ENCODE measurements at regions not wholly inside any gene's neighbourhood (a gene's known extent, or its start where the extent isn't known, plus 50 kb on each side); places are given as distances from the start of the nearest gene placed in this dataset.
"Not testable (repeated sequence)": the region's sequence is repeated elsewhere in the genome, so short reads cannot be mapped to it uniquely, and the experiment has no call there.

DNA sequence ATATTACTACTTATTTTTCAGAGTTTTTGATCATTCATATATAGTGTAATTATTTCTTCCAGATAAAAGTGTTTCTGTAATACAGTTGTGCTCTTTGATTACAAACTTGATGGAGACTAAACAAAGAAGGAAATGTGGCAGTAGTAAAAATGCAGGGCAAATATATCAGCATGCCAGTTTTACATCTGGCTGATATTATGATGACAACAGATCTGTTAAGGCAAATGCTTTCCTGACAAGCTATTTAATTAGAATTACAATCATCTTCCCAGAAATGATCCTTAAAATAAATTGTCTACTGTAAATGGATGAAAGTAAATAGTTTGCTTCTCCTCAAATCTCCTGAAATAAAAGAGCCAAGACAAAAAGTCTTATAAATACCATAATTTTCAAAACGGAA lies 1659.8 kb downstream of the BRINP3 start:
- no peak for DNase-seq

DNA sequence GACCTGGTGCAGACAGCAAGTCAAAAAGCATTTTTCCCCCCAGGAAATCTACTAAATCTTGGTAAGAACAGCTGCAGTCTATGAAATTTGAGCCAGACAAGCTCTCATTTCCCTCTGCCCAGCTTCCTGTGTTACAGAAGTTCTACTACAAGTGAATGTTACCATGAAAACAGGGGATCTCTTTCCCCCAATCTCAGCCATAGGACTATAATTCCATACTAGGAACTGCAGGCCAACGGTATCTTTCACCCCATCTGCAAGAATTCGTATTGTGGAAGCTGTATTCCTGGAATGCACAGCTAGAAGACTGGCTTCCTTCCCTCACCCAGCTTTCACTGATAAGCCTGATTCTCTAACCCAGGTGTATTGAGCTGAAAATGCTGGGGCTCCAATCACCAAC lies 1655.4 kb downstream of the BRINP3 start:
- DNase-seq: no peak

DNA sequence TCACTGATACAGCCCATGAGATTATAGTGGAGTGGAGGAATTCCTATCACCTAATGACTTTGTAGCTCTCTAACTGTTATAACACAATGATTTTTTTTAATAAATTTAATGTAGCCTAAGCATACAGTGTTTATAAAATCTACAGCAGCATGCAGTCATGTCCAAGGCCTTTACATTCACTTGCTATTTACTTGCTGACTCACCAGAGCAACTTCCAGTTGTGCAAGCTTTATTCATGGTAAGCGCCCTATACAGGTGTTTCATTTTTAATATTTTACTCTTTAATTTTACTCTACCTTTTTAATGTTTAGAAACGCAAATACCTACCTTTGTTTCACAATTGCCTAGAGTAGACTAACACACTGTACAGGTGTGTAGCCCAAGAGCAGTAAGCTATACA lies 1652.2 kb downstream of the BRINP3 start:
- DNase-seq: no peak

DNA sequence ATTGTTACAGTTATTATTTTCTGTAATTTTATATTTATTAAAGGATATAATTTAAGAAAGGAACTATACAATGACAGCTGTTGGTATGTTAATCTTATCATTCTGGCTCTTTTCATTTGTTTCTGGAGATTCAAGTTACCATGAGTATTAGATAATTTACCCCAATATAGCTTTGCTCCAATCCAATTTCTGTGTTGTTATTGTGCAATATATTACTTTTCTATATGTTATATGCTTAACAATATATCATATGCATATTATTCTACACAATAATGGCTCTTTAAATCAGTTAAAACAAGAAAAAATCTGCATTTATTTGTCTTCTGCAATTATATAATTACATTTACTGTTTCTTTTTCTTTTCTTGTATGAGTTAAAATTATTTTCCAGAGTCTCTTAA lies 1650.9 kb downstream of the BRINP3 start:
- no peak for DNase-seq

DNA sequence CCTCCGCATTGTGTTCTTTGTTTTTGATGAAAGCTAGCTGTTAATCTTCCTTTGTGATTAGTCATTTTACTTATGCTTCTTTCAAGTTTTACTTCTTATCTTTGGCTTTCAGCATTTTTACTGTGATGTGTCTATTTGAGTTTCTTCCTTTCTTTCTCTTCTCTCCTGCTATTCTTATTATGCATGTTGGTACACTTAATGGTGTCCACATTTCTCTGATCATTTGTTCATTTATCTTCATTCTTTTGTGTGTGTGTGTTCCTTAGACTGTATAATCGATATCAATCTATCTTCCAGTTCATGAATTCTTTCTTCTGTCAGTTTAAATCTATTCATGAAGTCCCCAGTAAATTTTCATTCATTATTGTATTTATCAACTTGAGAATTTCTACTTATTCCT lies 1650.3 kb downstream of the BRINP3 start:
- no peak for DNase-seq

DNA sequence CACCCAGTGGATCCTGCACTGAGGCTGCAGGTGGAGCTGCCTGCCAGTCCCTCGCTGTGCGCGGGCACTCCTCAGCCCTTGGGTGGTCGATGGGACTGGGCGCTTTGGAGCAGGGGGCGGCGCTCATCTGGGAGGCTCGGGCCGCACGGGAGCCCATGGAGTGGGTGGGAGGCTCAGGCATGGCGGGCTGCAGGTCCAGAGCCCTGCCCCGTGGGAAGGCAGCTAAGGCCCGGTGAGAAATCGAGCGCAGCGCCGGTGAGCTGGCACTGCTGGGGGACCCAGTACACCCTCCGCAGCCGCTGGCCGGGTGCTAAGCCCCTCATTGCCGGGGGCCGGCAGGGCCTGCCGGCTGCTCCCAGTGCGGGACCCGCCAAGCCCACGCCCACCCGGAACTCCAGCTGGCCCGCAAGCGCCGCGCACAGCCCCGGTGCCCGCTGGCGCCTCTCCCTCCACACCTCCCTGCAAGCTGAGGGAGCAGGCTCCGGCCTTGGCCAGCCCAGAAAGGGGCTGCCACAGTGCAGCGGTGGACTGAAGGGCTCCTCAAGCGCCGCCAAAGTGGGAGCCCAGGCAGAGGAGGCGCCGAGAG lies 1636.5 kb downstream of the BRINP3 start:
- not testable (repeated sequence) for DNase-seq

DNA sequence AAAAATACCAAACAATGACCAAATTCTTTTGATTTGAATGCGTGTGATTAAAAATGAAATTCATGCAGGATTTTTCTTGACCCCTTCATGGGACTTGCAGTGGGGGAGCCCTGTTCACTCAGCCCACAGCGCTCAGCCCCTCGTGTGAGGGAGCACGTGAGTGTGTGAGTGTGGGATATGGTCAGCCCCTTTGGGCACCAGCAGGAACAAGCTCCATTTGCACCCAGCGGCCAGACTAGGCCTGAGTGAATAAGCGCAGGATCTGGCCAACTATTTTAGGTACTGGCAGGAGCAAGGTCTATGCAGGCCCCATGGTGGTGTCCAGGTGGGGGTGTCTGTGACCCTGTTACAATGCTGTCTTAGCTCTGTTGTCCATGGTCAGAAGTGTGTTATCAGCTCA lies 1631.2 kb downstream of the BRINP3 start:
- DNase-seq: no peak

DNA sequence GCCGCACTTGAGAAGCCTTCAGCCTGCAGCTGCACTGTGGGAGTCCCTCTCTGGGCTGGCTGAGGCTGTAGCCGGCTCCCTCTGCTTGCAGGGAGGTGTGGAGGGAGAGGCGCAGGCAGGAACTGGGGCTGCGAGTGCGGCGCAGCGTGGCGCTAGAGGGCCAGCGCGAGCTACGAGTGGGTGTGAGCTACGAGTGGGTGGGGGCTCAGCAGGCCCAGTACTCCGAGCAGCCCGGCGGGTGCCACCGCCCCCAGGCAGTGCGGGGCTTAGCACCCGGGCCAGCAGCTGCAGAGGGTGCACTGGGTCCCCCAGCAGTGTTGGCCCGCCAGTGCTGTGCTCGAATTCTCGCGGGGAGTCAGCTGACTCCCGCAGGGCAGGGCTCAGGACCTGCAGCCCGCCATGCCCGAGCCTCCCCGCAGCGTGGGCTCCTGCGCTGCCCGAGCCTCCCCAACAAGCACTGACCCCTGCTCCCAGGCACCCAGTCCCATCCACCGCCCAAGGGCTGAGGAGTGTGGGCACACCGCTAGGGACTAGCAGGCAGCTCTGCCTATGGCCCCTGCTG lies 1620.1 kb downstream of the BRINP3 start:
- no peak for DNase-seq

DNA sequence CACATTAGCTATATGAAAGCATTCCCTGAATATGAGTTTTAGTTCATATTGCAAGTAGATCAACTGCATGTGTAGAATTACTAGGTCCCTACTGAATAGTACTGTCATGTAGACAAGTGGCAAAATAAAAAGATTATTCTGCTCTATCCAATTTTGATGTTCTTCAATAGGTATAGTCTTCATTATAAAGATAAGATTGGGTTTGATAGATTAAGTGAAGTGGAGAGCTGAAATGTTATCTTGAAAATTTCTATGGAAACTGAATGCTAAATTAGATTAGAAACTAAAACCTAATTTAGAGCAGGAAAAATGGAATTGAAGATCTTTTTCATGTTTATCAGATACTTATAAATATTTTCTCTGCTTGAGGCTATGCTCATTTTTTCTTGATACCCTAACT lies 1610.0 kb downstream of the BRINP3 start:
- DNase-seq: no peak

DNA sequence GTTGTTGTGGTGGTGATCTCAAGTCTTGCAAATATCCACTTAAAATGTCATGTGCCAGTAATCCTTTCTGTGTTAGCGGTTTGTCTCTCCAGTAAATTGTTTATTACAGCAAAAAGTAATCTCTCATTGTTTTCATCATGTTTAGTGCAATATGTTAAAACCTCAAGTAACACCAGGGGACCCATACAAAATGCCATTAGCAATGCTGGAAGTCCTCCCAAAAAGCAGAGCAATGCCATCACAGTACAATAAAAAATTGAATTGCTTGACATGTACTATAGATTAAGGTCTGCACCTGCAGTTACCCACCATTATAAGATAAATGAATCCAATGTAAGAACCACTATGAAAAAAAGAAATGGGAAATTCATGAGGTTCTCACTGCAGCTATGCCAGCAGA lies 1606.5 kb downstream of the BRINP3 start:
- DNase-seq: no peak

DNA sequence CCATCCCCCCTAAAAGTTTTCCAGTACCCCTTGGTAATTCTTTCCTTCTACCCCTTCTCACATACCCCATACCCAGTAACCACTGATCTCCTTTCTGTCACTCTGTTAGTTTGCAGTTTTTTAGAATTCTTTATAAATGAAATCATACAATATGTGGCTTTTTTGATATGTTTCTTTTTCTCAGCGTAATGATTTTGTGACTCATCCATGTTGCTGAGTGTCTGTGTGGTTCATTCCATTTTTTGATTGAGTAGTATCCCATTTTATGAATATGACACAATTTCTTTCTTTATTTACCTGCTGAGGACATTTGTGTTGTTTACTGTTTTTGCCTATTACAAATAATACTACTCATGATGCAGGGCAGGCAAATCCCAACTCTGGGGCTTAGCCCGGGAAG lies 1605.3 kb downstream of the BRINP3 start:
- DNase-seq: no peak

DNA sequence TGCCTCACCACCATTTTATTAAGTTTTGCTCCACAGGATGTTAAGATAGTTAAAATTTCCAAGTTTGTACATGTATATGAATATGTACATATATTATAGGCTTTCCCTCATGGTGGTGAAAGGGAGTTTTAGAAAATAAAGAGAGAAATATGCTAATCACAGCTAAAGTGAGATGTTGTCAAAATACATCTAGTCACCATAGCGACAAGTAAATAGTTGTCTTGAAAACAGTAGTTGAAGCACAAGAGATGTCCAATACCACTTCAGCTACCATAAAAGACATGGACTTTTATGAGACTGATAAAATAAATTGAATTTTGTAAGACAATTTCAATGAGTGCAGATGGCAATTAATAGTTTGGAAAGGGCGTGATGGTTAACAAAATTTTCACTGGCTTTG lies 1600.0 kb downstream of the BRINP3 start:
- DNase-seq: no peak

DNA sequence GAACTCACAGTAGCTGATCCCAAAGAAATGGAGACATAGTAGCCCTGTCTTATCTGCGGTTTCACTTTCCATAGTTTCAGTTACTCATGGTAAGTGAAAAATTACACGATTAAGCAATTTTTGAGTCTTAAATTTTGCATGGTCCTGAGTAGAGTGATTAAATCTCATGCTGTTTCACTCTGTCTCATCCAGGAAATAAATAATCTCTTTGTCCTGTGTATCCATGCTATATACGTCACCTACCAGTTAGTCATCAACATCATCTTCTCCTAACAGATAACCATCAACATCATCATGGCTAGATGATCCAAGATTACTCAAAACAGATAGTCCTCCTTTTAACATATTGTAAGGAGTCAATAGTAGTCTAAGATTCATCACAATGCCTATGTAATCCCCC lies 1589.3 kb downstream of the BRINP3 start:
- DNase-seq: no peak

DNA sequence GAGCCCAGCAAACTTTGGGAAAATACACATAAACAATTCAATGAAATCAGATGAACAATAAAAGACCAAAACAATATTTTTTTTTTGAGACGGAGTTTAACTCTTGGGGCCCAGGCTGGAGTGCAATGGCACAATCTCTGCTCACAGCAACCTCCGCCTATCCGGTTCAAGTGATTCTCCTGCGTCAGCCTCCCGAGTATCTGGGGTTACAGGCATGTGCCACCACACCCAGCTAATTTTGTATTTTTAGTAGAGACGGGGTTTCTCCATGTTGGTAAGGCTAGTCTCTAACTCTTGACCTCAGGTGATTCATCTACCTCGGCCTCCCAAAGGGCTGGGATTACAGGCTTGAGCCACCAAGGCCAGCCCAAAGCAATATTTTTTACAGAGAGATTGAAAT lies 1588.5 kb downstream of the BRINP3 start:
- DNase-seq: no peak

DNA sequence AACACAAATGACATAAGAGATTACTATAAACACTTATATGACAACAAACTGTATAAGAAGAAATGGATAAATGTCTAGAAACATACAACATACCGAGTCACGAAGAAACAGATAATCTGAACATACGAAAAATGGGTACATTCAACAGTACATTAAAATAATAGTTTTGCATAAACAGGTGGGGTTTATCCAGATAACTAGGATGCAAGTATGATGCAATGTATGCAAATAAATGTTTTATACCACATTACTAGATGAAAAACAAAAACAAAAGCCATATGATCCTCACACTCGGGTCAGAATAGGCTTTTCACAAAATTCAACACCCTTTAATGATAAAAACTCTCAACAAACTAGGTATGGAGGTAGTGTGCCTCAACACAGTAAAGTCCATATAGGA lies 1585.7 kb downstream of the BRINP3 start:
- DNase-seq: no peak

DNA sequence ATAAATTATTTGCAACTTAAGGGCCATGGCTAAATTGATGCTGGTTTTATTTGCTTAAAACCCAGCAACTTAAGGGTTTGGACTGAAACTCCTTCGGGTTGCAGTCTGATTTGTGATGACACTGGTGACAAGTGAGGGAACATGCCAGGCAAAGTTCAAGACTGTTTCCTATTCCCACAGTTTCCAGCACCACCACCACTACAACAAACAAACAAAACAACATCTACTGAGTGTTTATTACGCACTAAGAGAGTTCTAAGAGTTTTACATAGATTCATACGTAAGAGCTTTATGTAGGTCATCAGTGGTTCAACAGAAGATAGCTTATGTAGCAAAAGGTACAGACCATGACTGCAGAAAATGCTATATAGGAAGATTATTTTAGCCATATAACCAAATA lies 1582.1 kb downstream of the BRINP3 start:
- no peak for DNase-seq

DNA sequence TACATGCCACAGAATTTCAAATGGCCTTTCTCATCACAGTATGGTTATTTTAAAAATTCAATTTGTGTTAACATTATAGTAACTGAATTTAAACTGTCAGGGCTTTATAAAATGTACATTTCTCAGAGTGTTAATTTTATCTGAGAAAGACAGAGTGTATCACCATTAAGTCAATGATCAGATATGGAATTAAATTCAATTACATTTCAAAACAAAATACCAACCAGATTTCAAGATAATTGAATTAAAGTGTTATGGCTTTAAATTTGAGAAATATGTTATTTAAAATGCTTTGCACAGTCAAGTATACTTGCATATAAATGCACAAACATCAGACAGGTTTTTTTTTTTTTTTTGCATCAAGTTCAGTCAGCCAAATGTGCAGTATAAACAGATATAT lies 1574.4 kb downstream of the BRINP3 start:
- no peak for DNase-seq

DNA sequence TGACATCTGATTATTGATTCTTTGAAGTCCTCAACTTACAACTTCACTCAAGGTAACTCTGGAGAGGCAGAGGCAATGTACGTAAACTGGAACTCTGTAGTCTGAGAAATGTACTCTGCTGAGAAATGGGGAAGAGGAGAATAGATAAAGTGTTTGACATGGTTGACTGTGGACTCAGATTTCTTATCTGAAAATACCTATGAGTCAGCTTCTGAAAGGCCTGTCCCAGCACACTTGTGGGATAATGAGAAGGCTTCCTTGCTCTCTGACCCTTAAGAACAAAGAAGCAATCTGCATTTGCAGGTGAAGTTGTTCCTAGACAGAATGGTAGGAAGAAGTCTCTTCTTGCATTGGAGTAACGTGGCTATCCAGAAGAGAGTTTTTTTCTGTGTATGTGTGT lies 1573.5 kb downstream of the BRINP3 start:
- DNase-seq: no peak

DNA sequence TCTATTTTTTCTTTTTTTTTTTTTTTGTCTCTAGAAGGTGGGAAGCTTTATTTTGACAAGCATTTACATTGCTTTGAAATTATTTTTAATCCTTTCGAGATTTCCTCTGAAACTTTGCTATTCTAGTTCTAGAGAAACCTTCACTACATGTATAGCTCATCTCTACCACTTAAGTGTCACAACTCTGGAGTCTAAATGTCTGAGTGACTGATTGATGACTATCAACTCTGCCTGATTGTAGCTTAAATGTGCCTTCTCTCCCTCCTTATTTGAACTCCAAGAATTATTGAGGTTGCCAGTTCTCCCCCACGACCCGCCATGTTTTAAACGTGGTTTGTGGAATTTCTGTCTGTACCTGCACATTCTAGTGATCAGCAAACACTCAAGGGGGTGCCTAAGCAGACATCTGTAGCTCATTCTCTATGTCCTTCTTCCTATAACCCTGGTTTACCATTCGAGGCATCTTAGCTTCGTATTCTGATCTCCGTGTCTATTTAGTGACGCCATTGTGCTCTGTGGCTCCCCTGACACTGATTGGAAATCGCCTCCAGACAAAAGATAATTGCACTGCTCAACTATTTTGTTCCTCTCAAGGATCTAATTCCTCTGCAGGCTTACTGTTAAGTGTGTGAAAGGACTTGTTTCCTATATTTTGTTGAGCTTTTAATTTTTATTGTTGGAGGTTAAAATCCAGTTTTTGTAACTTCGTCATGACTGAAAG lies 1570.6 kb downstream of the BRINP3 start:
- DNase-seq: no peak

DNA sequence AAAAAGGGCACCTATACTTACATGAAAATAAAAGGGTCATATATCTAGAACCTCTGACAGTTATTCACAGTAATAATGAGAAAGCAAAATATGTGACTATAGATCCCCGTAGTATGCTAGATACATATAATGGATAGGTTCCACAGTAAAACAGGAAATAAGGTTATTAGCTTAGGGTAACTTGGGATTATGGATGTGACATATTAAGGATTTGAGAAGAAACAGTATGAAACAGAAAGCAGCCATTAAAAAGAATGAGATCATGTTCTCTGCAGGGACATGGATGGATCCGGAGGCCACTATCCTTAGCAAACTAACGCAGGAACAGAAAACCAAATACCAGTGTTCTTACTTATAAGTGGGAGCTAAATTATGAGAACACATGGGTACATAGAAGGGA lies 1547.3 kb downstream of the BRINP3 start:
- DNase-seq: no peak

DNA sequence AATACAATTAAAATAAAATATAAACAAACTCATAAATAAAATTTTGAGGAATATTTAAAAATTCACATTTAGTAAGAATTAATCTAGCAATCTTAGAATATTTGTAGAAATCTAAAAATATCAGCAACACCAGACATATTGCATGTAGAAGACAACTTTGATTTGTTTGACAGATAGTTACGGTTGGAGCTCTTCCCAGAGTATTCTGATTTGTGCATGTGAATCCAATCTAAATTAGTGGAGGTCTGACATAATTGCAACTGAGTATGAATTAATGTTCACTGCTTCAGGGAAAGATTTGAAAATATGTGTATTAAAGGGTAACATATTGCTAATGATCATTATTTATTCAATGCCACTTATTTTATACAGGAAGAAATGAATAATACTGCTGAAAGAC lies 1546.2 kb downstream of the BRINP3 start:
- DNase-seq: no peak

DNA sequence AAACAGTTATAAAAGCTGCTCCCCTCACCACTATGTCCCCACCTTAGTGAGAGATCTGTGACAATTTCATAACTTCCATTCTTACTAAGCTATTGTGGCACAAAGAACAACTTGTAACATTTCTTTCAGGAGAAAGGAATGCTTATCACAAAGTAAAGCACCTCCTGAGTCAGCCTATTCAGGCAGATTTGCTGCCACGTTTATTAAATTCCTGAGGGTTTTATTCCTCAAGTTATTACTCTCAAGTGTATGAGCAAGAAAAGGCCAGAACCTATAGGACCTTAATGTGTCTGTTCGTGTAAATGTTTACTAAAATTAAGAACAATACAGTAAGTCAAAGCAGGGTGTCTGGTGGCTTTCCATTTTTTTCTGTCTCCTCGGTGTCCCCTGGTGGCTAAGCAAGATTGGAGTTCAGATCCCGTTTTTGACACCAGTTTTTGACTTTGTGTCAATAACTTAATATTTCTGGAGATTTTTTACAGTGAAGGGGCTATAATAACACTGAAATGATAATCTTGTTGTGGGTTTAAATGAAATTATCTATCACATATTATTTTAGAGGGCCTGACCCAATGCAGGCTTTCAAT lies 1539.6 kb downstream of the BRINP3 start:
- no peak for DNase-seq

DNA sequence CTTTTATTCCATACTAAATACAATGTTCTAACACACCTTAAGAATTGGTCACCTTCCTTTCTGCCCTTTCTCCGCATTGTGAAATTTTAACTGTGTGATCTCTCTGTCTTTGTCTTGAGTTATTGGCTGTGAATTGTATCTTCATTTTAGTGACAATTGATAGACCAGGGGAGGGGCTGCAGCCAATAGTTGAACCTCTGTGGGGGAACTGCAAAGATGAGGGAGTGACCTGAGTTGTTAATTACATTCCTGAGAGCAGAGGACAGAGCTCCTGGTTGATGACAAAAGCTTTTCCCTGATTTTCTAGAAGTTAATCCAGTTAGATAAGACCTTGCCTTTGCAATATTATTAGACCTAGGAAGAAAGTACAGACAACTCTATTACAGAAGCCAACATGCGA lies 1535.7 kb downstream of the BRINP3 start:
- DNase-seq: no peak

DNA sequence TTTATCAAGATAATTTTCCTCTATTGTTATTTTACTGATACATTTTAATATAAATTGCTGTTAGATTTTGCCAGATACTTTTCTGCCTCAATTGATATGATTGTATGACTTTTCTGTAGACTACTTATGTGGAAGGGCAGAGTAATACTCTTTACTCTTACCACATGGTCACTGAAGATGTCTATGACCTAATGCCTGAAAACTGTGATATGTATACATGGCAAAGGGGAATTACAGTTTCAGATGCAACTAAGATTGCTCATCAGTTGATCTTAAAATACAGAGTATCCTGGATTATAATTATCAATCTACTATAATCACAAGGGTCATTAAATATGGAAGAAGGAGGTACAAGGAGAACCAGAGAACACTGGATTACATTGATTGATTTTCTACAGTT lies 1528.0 kb downstream of the BRINP3 start:
- no peak for DNase-seq

Measured in central memory CD4-positive, alpha-beta T cell (primary cell).